A204.1 (cell line): ENCODE measurements at regions not wholly inside any gene's neighbourhood (a gene's known extent, or its start where the extent isn't known, plus 50 kb on each side); places are given as distances from the start of the nearest gene placed in this dataset.
"Not testable (repeated sequence)": the region's sequence is repeated elsewhere in the genome, so short reads cannot be mapped to it uniquely, and the experiment has no call there.

ENCODE experiments used
- FAIRE-seq: peaks from 2 replicates; lab custom pipeline; 2012; peaks lifted over from hg19 to GRCh38; lab: Jason Lieb, UNC

DNA sequence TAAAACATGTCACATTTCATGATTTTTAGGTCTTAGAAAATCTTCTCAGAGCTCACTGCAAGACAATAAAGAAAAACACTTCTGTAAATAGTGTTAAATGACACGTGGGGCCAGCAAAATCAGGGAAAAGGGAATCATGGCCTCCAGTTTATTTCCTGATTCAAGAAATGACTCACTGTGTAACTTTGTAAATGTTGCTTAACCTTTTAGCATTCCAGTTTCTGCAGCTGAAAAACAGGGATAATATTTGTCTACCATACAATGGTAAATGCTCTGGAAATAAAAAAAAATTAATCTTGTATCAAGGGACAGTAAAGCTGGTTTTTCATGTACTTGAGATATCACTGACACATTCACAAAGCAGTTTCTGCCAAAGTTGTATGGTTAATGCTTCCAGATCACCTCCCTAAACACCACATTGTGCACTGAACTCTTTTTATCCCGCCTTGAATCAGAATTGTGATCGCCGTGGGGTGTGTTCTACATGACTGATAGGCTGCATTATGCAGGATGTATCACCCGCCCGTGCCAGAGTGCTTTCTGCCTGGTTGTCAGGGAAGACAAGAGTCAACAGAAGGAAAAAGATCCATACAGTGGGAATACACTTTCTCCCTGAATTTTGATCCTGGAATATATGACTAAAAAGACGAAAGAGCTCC, 238.8 kb downstream of the IKZF2 start:
- FAIRE-seq = no peak

DNA sequence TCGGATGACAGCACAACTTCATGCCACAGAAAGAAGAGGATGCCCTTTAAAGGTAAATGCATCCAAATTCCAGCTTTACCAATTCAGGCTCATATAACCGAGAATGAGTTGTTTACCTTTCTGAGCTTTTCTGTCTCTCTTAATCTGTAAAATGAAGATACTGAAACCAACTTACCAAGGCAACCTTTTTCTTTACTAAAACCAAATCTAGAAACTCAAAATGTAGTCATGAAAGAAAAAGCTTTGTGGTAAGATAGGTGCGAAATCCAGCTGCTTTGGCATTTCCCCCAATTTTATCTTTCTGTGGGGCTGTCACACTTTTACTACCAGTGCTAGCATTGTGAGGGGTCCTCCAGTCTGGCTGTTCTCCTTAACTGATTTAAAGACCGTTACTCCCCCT, 240.4 kb downstream of the IKZF2 start:
- no peak for FAIRE-seq

DNA sequence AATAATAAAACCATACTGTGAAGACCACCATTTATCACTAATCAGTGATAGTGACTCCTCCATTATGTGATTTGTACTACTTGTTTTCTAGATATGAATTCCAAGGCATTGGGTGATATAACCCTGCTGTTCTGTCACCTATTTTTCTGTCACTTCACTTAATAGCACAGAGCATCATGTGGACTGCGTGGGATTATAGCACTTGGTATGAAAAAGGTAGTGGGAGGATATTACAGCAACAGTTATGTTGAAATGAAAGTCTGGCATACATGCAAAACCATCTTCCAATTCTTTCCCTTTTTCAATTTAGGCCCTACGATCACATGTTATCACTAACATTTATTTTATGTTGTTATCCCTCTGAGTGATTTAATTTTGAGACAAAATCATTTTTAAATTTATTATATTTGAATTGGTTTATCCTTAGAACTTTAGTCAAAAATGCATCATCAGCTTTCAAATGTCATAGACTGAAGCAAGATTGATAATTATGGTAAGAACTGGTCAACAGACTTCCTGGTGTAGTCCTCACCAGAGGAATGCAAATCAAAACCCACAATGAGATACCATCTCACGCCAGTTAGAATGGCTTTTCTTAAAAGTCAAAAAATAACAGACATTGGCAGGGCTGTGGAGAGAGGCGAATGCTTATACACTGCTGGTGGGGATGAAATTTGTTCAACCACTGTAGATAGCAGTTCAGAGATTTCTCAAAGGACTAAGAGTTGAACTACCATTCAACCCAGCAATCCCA, 242.6 kb downstream of the IKZF2 start:
- no peak for FAIRE-seq

DNA sequence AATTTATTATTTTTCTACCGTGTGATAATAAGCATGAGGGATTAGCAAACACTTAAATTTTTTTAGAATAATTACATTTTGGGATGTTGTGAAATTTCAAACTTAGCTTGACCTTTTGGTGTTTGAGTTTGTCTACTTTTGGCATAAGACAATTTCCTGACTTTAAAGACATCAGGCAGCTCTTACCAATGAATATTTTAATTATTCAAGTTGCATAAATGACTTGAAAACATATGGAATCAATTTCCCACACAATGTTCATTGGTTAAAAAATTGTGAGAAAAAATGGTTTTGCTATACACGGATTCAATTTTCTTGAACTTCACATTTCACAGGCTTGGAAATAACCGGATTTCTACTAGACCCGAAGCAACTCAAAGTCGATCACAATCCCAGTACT, 243.4 kb downstream of the IKZF2 start:
- no peak for FAIRE-seq

DNA sequence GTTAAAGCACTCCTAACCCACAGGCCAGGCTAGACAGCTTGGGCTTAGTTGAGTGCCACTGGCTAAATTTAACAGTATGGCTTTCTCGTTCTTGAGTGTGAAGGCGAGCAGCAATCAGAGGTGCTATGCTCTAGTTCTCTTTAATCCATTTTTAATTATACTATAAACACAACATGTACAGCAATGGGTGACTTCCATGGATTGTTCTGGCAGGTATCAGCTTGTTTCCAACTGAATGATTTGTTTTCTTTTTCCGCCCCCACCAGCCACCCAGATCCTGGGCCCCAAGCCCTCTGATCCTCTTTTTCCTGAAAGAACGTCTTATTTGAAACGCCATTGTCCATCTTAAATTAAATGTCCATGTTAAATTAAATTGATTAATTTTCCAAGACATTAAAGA, 244.8 kb downstream of the IKZF2 start:
- FAIRE-seq = no peak

DNA sequence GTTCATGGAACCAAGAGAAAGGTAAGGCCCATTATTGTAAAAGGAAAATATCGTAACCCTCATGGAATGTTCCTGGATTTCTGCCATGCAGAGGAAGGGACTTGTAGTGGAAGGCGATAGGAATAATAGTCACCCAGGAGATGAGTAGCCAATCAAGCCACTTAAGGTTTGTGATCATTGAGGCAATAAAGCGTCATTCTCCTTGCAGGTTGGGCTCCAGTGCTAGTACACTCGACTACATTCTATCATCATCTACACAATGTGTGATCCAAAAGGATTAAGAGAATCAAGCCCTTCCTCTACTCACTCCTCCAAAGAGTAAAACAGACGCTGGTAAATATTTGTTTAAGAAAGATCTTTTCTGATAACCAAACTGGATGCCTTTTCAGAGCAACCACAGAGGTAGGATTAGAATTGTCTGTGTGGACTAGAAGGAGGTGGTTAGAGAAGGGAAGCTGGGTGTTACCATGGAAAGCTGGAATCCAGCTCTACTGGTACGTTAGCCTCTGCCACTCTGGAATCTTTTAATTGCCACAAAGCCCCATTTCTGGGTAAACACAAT, 245.7 kb downstream of the IKZF2 start:
- no peak for FAIRE-seq

DNA sequence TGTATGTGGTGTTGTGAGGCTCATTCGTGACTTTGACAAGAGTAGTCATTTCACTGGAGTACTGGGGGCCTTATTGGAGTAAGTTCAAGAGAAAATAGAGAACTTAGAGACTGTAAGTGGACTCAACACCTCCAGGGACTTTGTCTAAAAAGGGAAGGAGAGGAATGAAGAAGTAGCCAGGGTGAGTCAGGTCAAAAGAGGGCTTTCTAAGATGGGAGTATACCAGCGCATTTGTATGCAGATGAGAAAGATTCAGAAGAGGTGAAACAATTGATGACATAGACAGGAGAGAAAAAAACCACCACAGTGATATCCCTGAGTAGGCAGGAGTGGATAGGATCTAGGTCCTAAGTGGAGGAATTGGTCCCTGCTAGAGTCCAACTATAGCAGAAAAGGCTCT, 246.8 kb downstream of the IKZF2 start:
- no peak for FAIRE-seq

DNA sequence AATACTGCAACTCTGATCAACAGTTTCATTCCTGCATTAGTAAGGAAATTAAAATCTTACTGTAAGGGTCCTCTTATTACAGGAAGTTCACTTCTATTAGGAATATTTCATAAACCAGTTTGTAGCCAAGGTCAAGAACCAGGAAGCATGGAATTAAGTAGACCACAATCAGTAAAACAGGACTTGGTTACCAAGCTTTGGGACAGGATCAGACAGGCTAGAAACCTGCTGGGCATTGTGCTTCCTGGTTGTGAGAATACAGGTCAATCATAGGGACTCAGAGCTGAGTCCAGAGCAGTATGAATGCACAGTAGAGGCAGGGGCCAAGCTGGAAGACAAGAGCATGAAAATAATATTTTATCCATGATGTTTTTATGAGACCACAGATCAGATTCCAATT, 248.0 kb downstream of the IKZF2 start:
- no peak for FAIRE-seq

DNA sequence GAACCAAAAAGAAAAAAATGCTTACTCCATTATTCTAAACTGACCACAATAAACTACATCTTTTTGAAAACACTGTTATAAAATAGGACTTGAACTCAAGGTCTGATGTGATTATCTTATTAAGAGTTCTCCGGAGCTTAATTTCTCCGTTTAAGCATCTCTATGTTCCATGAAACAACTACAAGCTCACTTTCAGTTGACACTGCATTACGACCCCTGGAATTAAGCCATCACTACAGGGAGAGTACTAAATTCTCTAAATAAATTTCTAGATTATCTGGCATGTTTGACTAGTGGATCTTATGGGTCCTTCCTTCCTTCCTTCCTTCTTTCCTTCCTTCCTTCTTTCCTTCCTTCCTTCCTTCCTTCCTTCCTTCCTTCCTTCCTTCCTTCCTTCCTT, 249.0 kb downstream of the IKZF2 start:
- no peak for FAIRE-seq

DNA sequence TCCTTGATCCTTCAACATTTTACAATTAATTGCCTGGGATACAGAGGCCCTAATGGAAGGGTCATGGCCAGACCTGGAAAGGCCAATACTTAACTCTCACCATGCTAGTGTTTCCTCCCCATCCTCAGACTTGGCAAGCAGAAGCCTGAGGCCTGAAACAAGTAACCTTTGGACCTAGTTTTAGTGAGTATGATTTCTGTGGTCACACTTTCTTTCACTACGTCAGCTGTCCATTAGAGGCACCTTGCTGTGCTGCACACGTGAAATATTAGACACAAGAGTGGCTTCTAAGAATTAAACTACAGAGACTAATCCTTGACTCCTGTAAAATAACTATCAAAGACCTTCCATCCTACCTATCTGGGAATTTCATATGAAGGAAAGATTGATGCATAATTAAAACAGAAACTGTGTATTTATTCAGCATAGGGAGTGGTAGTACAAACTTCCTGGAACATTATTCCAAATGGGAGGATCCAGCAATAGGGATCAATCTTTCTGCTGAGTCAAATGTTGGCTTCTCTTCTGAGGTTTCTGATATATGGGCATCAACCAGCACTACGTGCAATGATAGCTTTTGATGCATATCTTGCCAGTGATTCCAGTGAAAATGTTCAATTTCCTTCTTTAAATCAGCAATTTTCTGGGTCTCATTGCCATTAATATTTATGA, 249.7 kb downstream of the IKZF2 start:
- FAIRE-seq = no peak

DNA sequence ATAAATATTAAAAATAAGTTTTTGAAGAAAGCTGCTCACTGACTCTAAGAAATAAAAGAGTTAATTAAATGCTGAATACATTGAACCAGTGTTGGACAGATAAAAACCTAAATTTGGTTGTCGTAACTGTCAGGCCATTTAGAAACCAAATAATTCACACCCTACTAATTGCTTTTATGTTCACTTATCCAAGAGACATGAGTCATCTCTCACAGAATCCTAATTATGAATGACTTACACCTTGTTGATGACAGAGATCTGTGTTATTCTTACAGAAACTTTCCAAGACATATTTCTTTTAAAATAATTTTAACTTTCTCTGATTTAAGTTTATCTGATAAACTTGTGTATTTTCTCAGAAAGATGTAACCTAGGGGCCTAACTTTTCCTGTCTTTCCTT, 250.7 kb downstream of the IKZF2 start:
- no peak for FAIRE-seq

DNA sequence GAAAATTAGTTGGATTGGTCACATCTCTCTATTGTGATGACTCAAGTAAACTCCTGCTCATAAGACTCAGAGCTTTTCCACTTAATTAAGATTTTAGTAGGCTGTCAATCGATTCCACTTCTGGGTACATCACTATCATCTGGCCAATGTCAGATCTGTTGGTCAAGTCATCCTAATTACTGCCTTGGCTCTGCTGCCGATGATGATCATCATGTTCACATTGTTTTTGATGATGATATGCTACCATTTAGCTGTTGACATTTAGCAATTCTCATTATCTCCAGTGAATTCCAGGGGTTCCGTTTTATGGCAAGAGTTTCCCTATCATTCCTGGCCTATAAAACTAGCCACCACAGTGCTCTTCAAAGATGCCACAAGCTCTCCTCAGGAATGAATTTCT, 253.4 kb downstream of the IKZF2 start:
- no peak for FAIRE-seq

DNA sequence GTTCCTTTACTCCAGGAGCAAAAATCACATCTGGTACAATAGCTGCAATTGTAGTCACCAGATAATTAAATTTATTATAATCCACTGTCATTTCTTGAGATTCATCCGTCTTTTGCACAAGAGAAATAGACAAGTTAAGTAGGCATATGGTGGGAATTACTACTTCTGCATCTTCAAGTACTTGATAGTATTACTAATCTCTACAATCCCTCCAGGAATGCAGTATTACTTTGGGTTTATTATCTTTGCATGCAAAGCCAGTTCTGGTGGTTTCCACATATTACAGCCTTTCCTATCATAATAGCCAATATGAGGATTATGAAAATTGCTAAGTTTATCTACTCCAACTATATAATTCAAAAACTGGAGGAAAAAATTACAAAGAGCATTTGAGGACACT, 254.1 kb downstream of the IKZF2 start:
- no peak for FAIRE-seq

DNA sequence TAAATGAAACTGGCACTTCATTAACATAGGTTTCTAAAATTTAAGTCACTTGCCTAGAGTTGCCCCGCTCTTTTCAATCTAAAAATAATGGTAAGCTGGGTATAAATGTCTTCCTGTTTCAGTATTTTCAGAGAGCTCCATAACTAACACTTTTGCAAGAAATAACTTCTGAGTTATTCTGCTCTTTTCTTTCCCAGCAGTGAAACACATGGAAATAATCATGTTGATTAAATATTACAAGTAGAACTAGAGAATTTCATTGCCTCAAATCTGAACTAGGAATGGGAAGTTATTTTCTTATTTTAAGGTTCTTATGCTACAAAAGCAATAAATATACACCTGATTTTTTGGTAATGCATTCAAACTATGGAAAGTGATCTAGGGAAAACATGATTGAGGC, 257.4 kb downstream of the IKZF2 start:
- FAIRE-seq = no peak

DNA sequence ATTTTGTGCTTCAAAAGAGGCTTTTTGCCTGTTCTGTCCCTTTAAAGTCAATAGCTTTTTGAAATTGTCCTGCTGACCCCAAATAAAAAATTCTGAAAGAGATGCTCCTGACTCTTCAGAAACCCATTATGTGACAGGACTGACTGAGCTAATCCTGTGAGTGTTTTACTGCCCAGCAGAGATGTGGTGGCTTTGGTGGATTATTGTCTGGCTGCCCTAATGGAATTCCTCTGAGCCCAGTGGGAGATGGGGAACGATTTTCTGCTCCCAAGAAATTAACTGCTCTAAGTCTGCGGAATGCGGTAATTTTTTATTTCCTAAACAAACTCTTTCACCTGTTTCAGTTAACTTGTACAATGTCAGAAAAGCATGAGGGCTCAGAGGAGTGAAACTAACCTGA, 258.2 kb downstream of the IKZF2 start:
- FAIRE-seq = no peak

DNA sequence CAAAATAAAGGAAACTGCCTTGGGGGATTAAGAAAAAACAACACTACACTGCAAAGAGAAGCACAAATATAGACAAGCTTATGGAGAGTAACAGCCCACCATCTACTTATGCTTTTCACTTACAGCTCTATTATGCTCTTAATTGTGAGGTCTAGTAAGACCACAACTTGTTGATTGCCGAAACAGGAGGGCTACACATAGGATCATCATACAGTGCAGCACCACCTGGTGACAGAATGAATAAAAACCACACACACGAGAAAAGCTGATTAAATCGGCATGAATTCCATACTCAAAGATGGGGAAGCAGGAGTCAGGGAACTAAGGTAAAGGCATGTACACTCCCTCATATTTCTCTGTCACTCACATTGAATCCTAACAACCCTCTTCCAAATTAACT, 259.2 kb downstream of the IKZF2 start:
- FAIRE-seq = no peak

DNA sequence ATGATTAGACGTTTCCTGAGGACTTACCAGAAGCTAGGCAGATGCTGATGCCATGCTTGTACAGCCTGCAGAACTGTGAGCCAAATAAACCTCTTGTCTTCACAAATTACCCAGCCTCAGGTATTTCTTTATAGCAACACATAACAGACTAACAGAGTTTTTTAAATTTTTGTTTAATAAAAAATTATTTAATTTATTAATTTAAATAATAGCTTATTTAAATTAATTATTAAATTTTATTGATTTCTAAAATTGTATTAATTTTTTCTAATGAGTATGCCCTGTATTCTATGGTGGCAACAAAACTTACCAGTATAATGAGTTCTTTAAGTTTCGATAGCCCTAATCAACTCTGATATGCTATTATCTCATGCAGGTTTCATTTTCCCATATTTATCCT, 259.8 kb downstream of the IKZF2 start:
- FAIRE-seq = peak; percentile 6

DNA sequence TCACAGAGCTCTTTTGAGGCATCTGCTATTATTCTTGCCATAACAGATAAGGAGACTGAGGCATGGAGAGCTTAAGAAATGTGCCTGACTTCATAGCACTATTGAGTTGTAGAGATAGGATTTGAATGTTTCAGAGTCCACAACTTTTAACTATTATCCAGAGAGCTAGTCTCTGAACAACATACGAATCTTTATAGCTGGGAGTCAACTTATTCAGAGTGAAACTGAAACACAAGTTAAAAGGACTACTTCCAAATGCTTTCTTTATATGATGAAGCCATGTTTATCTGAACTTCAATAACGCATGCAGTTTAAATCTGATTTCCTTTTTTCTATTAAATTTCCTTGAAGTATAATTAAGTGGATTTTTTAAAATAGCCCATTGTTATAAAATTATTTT, 268.8 kb downstream of the IKZF2 start:
- FAIRE-seq = no peak

DNA sequence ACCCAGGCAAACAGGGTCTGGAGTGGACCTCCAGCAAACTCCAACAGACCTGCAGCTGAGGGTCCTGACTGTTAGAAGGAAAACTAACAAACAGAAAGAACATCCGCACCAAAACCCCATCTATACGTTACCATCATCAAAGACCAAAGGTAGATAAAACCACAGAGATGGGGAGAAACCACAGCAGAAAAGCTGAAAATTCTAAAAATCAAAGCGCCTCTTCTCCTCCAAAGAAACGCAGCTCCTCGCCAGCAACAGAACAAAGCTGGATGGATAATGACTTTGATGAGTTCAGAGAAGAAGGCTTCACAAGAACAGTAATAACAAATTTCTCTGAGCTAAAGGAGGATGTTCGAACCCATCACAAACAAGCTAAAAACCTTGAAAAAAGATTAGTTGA, 274.9 kb downstream of the IKZF2 start:
- FAIRE-seq = not testable (repeated sequence)

DNA sequence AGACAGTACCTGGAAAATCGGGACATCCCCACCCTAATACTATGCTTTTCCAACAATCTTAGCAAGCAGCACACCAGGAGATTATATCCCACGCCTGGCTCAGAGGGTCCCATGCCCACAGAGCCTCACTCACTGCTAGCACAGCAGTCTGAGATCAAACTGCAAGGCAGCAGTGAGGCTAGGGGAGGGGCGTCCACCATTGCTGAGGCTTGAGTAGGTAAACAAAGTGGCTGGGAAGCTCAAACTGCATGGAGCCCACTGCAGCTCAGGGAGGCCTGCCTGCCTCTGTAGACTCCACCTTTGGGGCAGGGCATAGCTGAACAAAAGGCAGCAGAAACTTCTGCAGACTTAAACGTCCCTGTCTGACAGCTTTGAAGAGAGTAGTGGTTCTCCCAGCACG, 275.5 kb downstream of the IKZF2 start:
- FAIRE-seq = not testable (repeated sequence)

DNA sequence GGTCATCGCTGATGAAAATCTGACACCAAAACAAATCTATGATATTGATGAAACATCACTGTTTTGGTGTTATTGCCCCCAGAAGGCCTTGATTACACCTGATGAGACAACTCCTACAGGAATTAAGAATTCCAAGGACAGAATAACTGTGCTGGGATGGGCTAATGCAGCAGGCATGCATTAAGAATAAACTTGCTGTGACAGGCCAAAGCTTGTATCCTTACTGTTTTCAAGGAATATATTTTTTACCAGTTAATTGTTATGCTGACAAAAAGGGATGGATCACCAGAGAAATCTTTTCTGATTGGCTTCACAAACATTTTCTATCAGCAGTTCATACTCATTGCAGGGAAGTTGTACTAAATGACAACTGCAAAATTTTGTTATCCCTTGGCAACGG, 278.2 kb downstream of the IKZF2 start:
- no peak for FAIRE-seq

DNA sequence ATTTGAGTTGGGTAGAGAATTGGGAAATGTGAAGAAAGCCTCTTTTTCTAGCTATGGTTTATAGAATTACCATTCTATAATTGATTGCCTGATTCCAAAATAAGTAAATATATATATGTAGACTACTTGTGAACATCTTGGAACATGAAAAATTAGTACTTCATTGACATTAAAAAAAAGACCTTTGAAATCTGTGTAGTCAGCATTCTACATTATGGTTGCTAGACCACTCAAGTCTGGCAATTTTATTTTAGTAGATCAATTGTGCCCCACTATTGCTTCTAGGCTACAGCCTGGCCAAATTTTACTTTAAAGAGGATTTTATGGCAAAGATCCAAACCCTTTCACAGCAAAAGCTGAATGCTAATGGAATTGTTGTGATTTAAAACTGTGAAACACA, 279.8 kb downstream of the IKZF2 start:
- no peak for FAIRE-seq

DNA sequence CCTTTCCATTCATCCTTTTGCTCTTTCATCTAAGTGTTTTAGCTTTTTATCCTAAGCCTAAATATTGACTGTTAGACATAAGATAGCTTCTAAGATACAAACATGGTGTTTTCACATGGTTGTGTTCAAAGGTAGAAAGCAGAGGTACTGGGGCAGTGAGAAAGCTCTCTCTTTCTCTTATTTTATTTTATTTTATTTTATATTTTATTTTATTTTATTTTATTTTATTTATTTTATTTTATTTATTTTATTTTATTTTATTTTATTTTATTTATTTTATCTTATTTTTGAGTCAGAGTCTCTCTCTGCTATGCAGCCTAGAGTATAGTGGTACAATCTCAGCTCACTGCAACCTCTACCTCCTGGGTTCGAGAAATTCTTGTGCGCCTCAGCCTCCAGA, 287.2 kb downstream of the IKZF2 start:
- no peak for FAIRE-seq
